ENCODE measurements at regions not wholly inside any gene's neighbourhood (a gene's known extent, or its start where the extent isn't known, plus 50 kb on each side); places are given as distances from the start of the nearest gene placed in this dataset.
A peak's percentile ranks its signal among the peaks of the same experiment; 100 is the strongest.
"Not testable (repeated sequence)": the region's sequence is repeated elsewhere in the genome, so short reads cannot be mapped to it uniquely, and the experiment has no call there.

DNA sequence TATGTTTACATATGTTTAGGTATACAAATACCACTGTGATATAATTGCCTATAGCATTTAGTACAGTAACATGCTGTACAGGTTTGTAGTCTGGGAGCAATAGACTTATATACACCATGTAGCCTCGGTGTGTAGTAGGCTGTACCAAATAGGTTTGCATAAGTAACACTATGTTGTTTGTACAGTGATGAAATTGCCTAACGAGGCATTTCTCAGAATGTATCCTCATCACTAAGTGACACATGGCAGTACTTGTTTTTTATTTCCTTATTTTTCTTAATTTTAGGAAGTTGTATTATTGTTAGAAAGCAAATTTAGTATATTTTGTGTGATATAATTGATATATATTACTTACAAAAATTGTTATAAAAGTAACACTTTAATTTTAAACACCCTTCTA is 840.9 kb downstream of the LTN1 start:
- DNase-seq, result no peak

DNA sequence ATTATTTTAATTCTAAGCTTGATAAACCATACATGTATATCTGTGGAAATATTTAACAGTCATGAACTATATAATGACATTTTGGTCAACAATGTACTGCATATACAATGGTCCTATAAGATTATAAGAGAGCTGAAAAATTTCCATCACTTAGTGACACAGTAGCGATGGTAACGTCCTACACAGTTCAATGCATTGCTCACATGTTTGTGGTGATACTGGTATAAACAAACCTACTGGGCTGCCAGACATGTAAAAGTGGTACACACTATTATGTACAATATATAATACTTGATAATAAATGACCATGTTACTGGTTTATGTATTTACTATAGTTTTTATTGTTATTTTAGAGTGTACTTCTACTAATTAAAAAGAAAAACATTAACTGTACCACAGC is 841.9 kb downstream of the LTN1 start:
- DNase-seq, result no peak

DNA sequence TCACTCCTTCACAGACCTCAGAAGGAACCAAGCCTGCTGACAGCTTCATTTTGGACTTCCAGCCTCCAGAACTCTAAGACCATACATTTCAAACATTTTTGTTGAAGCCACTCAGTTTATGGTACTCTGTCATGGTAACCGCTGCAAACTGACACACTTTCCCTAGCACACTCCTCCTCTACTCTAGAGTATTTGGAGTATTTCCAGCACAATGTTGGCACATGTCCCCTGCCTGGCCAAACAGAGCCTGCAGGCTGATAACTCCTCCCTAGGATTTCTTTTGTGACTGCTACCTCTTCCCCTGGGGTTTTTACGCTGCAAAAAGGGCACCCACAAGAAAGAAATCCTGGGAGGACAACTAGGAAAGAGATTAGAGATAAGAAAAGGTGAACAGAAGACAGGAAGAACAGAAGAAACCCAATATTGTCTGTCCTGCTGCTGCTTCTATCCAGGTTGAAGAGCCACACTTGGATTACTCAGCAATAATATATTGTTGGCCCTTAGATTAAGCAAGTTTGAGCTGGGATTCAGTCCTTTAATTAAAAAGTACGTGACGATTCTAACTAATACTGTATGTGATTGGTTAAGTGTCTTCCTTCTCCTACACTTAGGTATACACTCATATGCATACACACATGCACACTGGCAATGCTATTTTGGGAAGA is 844.1 kb downstream of the LTN1 start:
- no peak for DNase-seq

DNA sequence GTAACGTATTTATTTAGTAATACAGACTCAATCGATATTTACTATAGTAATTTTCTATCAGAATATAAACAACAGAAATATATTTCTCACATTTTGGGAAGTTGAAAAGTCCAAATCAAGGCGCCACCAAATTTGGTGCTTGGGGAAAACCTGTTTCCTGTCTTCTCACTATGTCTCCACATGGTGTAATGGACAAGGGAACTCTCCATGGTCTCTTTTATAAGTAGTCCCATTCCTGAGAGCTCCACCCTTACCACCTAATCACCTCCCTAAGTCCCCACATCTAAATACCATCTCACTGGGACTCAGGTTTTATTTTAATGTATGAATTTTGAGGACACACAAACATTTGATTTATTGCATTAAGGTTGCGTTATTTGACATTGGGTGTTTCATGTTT is 848.0 kb downstream of the LTN1 start:
- DNase-seq, result no peak

DNA sequence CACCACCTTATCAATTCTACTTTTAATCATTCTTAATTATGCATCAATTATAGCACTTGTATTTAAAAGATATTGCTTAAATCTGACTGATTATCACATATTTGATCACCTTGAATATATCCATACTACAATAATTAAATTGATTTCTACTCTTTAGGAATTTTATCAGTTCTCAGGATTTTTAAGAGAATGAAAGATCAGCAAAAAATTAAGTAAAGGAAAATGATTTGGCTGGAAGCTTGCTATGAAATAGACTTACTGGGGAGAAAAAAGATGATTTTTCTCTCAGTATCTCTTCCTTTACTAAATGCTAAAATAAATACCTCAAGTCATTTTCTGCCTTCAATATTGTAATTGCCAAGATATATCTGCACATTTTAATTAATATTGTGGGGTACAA is 848.6 kb downstream of the LTN1 start:
- no peak for DNase-seq

DNA sequence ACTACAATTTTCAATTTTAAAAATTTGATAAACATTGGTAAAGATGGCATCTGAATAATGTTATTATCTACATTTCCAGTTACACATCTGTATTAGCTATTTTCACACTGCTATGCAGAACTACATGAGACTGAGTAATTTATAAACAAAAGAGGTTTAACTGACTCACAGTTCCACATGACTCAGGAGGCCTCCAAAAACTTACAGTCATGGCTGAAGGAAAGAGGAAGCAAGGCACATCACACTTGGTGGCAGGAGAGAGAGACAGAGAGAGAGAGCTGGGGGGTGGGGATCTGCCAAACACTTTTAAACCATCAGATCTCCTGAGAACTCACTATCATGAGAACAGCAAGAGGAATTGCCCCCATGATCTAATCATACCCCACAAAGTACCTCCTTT is 850.0 kb downstream of the LTN1 start:
- DNase-seq, result peak; percentile 30

DNA sequence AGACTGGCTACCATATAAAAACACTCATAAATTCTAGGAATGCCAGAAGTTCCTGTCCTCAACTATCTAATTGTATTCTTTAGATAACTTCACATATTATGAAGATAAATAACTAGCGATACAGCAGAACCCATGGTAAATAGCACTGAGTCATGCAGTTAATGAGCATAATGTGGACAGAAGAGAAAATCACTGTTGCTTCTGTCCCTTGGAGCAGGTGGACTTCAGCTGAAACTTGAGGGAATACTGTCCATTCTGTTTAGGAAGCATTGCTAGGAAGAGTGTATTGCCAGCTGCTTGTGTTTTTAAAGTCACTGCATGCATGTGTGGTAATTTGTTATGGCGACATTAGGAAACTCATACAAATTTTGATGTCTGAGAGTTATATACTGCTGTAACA is 854.4 kb downstream of the LTN1 start:
- DNase-seq, result no peak

DNA sequence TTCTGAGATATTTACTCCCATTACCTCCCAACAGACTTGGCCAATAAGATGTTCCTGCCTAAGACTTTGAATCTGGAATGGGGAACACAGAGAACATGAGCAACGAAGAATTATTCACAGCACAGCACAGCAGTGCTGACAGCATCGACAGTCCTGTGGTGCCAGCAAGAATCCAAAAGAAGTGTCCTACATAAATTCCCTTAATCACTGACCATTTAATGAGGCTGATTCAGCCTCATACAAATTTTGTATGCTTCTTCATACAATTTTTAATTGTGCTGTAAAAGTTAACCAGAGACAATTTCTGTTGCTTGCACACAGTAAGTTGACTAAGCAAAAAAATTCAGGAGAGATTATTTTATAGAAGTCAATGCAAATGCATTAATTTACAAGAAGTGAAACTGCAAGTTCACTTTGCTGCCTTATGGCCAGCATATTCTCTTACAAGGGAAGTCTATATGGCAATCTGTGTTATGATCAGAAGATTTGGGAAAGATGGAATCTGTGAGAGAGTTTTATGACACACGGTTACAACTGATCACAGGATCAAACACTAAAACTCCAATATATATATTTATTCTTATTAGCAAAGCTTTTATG is 855.9 kb downstream of the LTN1 start:
- no peak for DNase-seq

DNA sequence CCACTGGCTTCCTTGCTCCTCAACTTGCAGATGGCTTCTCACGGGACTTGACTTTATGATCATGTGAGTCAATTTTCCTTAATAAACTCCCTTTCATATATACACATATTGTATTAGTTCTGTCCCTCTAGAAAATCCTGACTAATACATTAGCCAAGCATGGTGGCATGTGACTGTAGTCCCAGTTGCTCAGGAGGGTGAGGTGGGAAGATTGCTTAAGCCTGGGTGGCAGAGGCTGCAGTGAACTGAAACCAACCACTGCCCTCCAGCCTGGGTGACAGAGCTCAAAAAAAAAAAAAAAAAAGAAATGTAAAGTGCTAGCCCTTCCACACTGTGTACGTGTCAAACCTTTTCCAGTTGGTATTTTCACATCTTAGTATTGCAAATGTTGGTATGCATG is 857.0 kb downstream of the LTN1 start:
- no peak for DNase-seq

DNA sequence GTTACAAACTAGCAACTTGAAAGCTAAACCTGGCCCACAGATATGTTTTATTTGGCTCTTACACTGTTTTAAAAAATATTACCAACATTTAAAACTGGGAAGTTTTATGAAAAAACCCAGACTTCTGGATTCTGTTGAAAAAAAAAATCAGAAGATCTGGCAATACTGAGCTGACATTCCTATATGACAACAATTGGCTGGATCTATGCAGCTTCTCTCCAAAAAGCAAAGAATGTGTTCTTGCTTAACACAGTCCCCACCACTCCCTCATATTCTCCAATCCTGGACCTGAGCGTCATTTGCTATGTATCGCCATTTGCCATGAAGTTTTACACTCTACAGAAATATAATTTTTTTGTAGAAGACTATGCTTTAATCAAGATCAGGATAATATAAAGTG is 859.6 kb downstream of the LTN1 start:
- no peak for DNase-seq

DNA sequence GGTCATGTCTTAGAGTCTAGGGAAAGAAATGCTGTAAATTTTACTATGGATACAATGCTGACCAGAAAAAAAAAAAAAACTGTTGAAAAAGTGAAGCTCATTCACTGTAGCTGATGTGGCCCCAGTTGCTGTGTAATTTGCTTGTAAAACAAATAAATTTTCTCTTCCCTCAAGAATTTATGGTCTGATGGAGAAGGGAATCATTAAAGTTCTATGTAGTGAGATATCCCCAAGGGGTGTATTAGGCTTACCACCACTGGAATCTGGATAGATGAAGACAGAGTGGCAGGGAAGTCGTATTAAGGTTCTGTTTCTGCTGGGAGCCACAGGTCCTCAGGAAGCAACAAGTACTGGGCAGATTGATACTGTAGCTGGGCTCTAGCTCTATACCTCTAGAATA is 860.0 kb downstream of the LTN1 start:
- no peak for DNase-seq

DNA sequence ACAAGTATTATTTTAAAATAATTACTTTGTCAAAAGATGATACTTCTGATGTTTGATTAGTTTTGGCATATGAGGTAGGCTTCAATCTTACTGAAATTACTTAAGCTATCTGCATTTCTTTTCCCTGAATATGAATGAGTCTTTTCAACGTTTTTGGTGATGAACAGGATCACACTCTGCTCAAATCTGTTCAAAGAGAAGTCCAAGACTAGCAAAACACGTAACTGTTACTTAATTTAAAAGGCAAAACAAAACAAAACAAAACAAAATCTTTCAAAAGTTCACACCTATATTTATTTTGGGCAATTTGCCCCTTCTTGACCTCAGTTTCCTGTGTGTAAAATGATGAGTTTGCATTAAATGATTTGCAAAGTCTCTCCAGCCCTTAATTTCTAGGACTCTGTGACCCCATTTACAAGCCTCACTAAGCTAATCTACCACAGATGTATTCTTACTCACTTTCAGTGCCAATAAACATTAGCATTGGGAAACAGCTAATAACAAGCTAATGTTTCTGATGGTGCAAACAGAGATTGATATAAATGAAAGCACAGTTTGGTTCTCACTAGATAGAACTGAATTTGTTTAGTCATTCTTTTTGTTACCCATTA is 865.4 kb downstream of the LTN1 start:
- DNase-seq, result no peak

DNA sequence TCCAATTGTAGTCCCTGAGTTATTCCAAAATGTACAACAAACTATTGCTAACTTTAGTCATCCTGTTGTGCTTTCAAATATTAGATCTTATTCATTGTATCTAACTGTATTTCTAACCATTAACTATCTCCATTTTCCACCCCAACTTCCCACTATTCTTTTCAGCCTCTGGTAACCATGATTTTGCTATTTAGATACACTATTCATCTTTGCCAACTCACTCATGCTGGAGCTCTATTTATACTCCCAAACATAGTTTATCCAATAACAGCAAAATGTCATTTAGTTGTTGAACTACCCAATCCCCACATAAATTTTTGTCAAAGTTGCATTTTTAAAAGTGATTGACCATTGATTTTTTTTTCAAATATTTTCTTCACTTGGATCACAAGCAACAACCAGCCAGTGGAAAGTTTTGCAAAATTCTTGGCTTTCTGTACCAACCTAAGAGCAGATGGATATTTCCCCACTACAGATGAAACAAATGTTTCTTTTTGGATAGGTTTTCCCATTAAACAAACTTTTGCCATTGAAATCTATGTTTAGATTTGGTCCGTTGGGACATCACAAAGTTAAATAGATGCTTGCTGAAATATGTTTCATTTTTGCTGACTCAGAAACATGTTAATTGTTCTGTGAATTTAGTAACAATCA is 866.0 kb downstream of the LTN1 start:
- DNase-seq, result no peak

DNA sequence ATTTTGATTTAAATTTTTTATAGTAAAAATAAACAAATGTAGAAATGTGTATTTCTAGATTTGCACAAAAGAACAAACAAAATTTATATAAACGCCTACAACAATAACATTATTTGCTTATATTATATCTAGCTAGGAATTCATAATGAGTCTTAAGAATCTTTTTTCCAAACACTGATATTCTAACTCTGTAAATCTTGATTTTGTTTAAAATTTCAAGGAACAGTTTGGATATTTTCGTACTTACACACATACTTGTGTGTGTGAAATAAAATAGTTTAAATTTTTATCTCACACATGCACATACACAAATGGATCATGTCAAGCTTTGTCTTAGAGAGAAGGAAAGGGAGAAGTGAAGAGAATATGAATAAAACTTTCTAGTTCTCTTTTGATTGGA is 868.1 kb downstream of the LTN1 start:
- no peak for DNase-seq

DNA sequence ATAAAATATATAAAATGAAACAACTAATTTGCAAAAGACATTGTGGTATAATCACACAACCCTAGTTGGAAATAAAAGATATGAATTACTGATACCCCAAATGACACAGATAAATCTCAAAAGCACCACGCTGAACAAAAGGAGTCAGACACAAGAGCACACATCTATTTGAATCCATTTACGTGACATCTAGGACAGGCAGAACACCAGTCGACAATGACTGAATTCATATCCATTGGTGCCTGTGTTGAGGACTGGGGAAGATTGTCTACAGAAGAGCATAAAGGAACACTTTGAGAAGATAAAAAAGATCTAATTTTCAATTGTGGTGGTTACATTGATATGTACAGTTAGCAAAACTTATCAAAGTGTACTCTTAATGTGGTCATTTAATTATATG is 874.1 kb downstream of the LTN1 start:
- no peak for DNase-seq

DNA sequence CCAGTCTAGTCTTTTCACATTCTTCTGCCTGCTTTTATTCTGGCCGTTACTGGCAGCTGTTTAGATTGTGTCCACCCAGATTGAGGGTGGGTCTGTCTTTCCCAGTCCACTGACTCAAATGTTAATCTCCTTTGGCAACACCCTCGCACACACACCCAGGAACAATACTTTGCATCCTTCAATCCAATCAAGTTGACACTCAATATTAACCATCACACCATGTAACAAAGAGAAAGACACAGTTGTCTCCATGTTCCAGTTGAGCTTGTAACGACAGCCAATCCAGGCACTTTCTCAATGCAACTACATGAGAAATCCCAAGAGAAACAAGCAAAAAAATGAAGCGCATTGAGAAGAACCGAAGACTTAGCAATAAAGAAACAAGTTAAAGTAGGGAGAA is 877.7 kb downstream of the LTN1 start:
- DNase-seq, result not testable (repeated sequence)

DNA sequence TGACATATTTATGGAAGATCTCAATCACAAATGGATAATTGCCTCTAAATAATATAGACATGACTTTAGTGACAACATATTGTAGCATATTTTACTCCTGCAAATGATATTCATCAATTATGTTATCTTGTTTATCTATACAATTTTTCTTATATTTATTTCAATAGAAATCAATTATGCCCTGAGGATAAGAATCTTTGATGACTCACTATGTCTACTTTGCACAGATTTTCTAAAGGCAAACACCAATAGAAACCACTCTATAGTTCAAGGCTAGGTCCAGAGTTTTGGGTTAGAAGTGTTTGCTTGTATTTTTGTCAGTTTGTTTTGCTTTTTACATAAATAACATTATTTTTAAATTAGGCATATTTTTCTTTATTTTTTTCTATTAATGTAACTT is 879.0 kb downstream of the LTN1 start:
- DNase-seq, result no peak

DNA sequence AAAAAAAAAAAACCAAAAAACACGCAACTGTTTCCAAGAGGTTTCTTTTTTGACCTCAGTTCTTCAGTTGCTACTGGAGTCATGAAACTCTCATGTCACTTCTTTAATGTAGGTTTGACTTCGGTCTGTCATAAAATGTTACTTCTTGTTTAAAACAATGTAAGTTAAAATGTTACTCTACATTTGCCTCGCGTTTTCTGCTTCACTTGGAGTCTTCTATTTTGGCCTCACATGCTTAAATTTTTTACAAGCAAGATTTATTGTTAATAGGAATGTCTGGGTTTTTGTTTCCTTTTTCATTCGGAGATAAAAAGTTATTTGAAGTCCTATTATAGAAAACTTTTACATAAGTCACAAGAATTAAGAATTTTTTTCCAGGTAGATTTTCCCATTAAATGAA is 880.2 kb downstream of the LTN1 start:
- no peak for DNase-seq

DNA sequence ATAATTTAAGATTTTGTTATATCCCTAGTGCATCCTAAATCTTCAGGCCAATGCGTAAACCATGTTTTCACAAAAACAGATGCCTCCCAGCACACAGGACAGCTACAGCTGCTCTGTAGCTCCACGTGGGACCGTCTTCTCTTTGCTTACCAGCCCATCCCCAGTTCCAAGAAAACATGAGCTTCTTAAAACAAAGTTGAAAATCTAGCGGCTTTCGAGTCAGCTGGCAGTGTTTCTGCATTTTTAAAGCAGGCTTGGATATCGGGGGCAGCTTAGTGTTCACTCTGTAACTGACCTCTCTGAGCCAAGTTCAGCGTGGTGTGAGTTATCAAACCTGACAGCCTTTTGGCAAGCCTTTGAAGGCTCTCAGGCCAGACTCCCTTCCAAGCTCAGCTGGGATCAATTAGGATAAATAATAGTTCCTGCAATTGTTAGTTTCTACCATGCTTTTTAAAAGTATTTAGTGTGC is 881.5 kb downstream of the LTN1 start:
- DNase-seq, result no peak

DNA sequence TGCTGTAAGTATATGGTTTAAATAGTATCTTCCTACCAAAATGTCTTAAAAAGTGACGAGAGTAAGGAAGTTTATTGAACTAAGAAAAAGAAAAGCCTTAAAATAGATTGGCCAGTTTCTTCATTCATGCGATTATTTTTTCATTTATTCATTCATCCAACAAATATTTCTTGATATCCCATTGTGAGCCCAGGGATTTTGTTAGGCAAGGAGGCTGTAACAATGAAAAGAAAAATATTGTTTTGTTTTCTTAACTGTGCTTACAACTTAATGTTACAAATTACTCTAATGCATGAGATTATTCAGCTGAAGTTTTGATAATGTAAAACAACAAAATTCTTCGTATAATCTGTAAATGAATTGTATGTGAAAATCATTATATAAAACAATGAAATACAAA is 882.0 kb downstream of the LTN1 start:
- no peak for DNase-seq

DNA sequence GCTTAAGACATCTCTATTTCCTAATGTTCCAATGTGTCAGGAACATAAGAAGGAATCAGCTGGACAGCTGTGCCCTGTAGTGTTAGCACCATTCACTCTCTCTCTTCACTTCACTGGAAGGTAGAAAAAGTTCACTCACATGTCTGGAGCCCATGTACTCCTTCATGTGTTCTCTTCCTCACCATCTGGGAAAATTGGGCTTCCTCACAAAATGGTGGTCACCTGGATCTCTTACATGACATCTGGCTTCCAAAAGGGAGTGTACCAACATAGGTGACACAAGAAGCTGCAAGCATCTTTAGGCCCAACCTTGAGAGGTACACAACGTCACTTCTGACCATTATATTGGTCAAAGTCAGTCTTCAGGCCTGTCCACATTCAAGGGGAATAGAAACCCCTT is 882.6 kb downstream of the LTN1 start:
- no peak for DNase-seq

DNA sequence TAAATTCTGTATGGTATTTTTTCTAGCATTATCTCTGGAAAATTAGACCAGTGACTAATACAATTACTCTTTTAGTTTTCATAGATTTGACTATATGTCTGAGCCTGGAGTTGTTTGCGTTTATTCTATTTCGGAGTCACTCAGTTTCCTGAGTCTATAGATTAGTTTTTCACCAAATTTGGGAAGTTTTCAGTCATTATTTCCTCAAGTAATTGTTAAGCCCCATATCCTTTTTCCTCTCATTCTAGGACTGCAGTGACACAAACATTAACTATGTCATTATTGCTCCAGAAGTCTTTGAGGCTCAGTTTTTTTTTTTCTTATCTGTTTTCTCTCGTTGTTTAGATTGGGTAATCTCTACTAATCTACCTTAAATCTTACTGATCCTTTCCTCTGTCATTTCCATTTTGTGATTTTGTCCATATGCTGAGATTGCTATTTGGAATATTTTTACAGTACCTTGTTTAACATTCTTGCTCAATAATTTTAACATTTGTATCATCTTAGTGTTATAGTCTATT is 886.2 kb downstream of the LTN1 start:
- no peak for DNase-seq

DNA sequence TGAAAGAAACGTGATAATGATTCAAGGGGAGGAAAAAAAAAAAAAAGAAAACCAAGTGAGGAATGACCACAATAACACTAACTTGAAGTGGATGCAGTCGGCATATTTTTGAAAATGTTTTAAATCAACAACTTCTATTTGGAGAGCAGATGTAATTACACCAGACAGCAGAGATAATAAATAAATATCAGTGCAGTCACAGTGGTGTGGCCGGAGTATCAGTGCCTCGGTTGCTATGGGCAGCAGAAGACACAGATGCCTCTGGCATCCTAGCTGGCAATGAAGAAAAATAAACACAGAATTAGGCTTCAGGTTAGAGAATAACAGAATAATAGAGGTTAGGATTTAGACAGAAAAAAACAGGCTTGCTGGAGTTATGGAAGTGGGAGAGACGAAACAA is 888.3 kb downstream of the LTN1 start:
- DNase-seq, result no peak

DNA sequence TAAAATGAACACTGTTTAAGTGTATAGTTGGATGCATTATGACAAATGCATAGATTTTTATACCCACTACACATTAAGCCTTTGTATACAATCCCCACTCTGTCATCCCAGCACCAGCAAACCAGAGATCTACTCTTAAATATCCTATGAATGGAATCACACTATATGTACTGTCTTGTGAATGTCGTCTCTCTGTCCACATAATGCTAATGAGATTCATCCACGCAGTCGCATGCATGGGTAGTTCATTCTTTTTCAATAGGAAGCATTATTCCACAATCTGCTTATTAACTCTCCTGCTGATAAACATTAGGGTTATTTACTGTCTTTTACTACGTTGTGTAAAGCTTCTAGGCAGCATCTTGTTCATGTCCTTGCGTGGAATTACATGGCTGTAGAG is 892.3 kb downstream of the LTN1 start:
- DNase-seq, result no peak

Data from activated CD4-positive, alpha-beta T cell treated with anti-CD3 and anti-CD28 coated beads, Interleukin-10, Interleukin-2, amounts not matched to agents 100 ng/mL and 50 ng/mL, durations not matched to agents 16 hours and 8 hours (primary cell).